Lower lobe of right lung (tissue), 2 donors: ENCODE measurements at regions not wholly inside any gene's neighbourhood (a gene's known extent, or its start where the extent isn't known, plus 50 kb on each side); places are given as distances from the start of the nearest gene placed in this dataset.
"Not testable (repeated sequence)": the region's sequence is repeated elsewhere in the genome, so short reads cannot be mapped to it uniquely, and the experiment has no call there.

Experiments used
- ATAC-seq, 2 donors: fragments of 200-7000 bp; cut with Tn5 transposase; one replicate each; pipeline ENCODE4 v1.9.1; 2020 to 2022; ENCODE audit warnings: mild to moderate bottlenecking in 2 of 2, moderate library complexity in 2 of 2
- DNase-seq: peaks from one replicate; pipeline ENCODE4 v3.0.0-alpha.2; 2020
- H3K27ac ChIP-seq: fragments of 200-600 bp; one replicate; pipeline ENCODE4 v1.8.0; 2022
- H3K27me3 ChIP-seq: fragments of 200-600 bp; one replicate; pipeline ENCODE4 v1.8.0; 2022; ENCODE audit warnings: low read depth
- H3K36me3 ChIP-seq: fragments of 200-600 bp; one replicate; pipeline ENCODE4 v1.8.0; 2022; ENCODE audit warnings: mild to moderate bottlenecking
- H3K4me1 ChIP-seq: fragments of 200-600 bp; one replicate; pipeline ENCODE4 v1.8.0; 2022
- H3K4me3 ChIP-seq: fragments of 200-600 bp; one replicate; pipeline ENCODE4 v1.8.0; 2022; ENCODE audit warnings: mild to moderate bottlenecking
- H3K9me3 ChIP-seq: fragments of 200-600 bp; one replicate; pipeline ENCODE4 v1.8.0; 2022
- CTCF ChIP-seq: fragments of 200-600 bp; IDR thresholded peaks from one replicate; pipeline ENCODE4 v1.8.0; 2022; ENCODE audit warnings: antibody characterized with exemption, mild to moderate bottlenecking
- intact Hi-C: fragments of 100-400 bp; cut with DNase I; formaldehyde crosslinking; loops from one replicate; pipeline ENCODE4 v1.11.0; 2022
- donor health status: DM: no; HTN: yes; CAD: no; lungs with severe emphysema.

DNA sequence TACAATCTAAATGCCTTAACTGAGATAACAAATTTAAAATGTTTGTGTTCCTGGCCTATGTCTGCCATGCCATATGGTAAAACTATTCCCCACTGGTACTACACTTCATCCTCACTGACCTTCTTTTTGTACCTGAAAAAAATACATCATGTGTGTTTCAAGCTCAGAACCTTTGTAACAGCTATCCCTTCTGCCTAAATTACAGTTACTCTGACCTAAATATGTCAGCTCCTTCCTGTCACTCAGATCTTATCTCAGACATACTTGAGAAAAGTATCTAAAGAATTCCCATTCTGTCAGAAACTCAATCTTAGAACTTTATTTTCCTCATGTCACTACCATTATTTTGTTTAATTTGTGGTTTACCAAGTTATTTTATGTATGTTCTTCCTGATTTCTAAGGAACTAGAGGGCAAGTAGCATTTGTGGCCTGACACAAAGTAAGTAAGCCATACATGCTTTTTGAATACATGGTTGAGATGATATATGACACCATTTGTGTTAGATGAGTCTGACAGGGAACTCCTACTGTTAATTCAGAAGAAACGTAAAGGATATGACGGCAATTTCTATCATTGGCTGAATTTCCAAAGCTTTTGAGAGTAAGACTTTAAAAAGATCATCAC lies 456.5 kb upstream of the NDST3 start:
- Histone ChIP-seq H3K36me3 (no peaks in the 10 kb centered on the region), H3K4me1 (no peaks in the 10 kb centered on the region), H3K9me3 (no peaks in the 10 kb centered on the region), H3K27me3 (no peaks in the 10 kb centered on the region), H3K27ac (no peak overlapping the region), H3K4me3 (no peak overlapping the region)
- ATAC-seq (no peak), DNase-seq (no peak)
- TF ChIP-seq CTCF = no peak
- intact Hi-C loops = no loop called here

GRCh38 chr4:117588771-117589170 lies 445.5 kb upstream of the NDST3 start:
- no peak for DNase-seq
- no peaks in the 10 kb centered on the region for H3K27me3 ChIP-seq
- no peak for ATAC-seq
- intact Hi-C loops = no loop called here
- no peaks in the 10 kb centered on the region for H3K9me3 ChIP-seq
- H3K36me3 ChIP-seq = no peaks in the 10 kb centered on the region
- TF ChIP-seq CTCF = no peak
- no peaks in the 10 kb centered on the region for H3K4me1 ChIP-seq
- H3K4me3 ChIP-seq = no peak overlapping the region
- no peak overlapping the region for H3K27ac ChIP-seq

- Histone ChIP-seq H3K4me1 (no peaks in the 10 kb centered on the region), H3K9me3 (no peaks in the 10 kb centered on the region), H3K27me3 (no peaks in the 10 kb centered on the region), H3K36me3 (no peaks in the 10 kb centered on the region), H3K27ac (no peak overlapping the region), H3K4me3 (no peak overlapping the region)
- intact Hi-C loops = no loop called here
- no peak for ATAC-seq
- no peak for DNase-seq
- no peak for TF ChIP-seq CTCF
Observed at GRCh38 chr4:117596917-117597480, 437.3 kb upstream of the NDST3 start.

- H3K4me3 ChIP-seq, ATAC-seq, H3K27me3 ChIP-seq, H3K27ac ChIP-seq, H3K36me3 ChIP-seq, intact Hi-C loops, H3K4me1 ChIP-seq, H3K9me3 ChIP-seq, DNase-seq: not testable (repeated sequence)
Observed at GRCh38 chr4:117599393-117599792, 434.9 kb upstream of the NDST3 start.

DNA sequence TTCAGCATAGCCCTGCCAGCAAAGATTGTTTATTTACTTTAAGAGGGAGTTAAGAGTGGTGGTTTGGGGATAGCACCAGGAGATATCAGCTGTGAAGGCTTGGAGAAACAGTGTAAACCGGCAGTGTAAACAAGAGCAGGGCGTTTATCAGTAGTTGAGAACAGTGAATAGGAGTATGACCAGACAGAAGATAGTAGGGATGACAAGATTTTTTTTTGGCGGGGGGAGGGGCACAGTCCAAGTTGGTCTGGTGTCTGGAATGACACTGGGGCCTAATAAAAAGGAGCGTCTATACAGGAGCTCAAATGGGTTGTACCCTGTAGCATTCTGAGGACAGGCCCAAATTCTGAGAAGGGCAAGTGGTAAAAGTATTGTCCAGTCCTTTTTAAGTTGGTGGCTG lies 433.4 kb upstream of the NDST3 start:
- intact Hi-C loops = not testable (repeated sequence)

GRCh38 chr4:117610706-117611308 lies 423.5 kb upstream of the NDST3 start:
- no peak overlapping the region for H3K4me3 ChIP-seq
- TF ChIP-seq CTCF = no peak
- H3K27me3 ChIP-seq = no peaks in the 10 kb centered on the region
- DNase-seq = no peak
- no peak overlapping the region for H3K27ac ChIP-seq
- no peaks in the 10 kb centered on the region for H3K36me3 ChIP-seq
- no peaks in the 10 kb centered on the region for H3K4me1 ChIP-seq
- peak; percentile 34 to 59 for ATAC-seq
- intact Hi-C loops = no loop called here
- H3K9me3 ChIP-seq = no peaks in the 10 kb centered on the region

More for the DNA sequence above, 433.4 kb upstream of the NDST3 start:
- not testable (repeated sequence) for H3K27ac ChIP-seq, ATAC-seq, H3K36me3 ChIP-seq, H3K27me3 ChIP-seq, H3K9me3 ChIP-seq, H3K4me3 ChIP-seq, DNase-seq, H3K4me1 ChIP-seq
